ENCODE measurements at regions not wholly inside any gene's neighbourhood (a gene's known extent, or its start where the extent isn't known, plus 50 kb on each side); places are given as distances from the start of the nearest gene placed in this dataset.
"Not testable (repeated sequence)": the region's sequence is repeated elsewhere in the genome, so short reads cannot be mapped to it uniquely, and the experiment has no call there.

DNA sequence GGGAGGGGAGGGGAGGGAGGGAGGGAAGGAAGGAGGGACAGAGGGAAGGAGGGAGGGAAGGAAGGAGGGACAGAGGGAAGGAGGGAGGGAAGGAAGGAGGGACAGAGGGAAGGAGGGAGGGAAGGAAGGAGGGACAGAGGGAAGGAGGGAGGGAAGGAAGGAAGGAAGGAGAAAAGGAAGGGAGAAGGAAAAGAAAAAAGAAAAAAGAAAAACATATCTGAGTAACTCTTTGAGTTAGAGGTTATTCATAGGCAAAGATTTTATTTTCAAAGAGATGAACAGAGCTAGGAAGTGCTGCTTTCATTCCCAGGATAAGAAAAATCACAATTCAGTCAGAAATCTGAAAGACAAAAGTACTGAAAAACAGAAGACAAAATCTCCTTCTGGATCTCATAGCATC lies 379.7 kb upstream of the GYPC start:
- TF ChIP-seq, protein P1, sequence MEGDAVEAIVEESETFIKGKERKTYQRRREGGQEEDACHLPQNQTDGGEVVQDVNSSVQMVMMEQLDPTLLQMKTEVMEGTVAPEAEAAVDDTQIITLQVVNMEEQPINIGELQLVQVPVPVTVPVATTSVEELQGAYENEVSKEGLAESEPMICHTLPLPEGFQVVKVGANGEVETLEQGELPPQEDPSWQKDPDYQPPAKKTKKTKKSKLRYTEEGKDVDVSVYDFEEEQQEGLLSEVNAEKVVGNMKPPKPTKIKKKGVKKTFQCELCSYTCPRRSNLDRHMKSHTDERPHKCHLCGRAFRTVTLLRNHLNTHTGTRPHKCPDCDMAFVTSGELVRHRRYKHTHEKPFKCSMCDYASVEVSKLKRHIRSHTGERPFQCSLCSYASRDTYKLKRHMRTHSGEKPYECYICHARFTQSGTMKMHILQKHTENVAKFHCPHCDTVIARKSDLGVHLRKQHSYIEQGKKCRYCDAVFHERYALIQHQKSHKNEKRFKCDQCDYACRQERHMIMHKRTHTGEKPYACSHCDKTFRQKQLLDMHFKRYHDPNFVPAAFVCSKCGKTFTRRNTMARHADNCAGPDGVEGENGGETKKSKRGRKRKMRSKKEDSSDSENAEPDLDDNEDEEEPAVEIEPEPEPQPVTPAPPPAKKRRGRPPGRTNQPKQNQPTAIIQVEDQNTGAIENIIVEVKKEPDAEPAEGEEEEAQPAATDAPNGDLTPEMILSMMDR (IDR thresholded peaks at IDR 0.05; ENCODE audit: low read length): not testable (repeated sequence)
- TF ChIP-seq EZH2 (IDR thresholded peaks at IDR 0.05; ENCODE audit: borderline replicate concordance, low read length): not testable (repeated sequence)
